ENCODE measurements at regions not wholly inside any gene's neighbourhood (a gene's known extent, or its start where the extent isn't known, plus 50 kb on each side); places are given as distances from the start of the nearest gene placed in this dataset.
"Not testable (repeated sequence)": the region's sequence is repeated elsewhere in the genome, so short reads cannot be mapped to it uniquely, and the experiment has no call there.

DNA sequence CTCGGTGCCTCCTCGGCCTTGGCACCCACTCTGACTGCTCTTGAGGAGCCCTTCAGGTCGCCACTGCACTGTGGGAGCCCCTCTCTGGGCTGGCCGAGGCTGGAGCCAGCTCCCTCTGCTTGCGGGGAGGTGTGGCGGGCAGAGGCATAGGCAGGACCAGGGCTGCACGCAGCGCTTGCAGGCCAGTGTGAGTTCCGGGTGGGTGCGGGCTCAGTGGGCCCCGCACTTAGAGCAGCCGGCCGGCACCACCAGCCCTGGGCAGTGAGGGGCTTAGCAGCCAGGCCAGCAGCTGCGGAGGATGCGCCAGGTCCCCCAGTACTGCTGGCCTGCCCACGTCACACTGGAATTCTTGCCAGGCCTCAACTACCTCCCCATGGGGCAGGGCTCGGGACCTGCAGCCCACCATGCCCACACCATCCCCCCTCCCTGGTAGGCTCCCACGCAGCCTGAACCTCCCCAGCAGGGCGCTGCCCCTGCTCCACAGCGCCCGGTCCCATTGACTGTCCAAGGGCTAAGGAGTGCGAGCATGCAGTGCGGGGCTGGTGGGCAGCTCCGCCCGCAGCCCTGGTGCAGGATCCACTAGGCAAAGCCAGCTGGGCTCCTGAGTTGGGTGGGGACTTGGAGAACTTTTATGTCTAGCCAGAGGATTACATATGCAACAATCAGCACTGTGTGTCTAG is 602.9 kb upstream of the ST8SIA4 start:
- H3K27ac ChIP-seq = no peak overlapping the region
- TF ChIP-seq, protein P1, sequence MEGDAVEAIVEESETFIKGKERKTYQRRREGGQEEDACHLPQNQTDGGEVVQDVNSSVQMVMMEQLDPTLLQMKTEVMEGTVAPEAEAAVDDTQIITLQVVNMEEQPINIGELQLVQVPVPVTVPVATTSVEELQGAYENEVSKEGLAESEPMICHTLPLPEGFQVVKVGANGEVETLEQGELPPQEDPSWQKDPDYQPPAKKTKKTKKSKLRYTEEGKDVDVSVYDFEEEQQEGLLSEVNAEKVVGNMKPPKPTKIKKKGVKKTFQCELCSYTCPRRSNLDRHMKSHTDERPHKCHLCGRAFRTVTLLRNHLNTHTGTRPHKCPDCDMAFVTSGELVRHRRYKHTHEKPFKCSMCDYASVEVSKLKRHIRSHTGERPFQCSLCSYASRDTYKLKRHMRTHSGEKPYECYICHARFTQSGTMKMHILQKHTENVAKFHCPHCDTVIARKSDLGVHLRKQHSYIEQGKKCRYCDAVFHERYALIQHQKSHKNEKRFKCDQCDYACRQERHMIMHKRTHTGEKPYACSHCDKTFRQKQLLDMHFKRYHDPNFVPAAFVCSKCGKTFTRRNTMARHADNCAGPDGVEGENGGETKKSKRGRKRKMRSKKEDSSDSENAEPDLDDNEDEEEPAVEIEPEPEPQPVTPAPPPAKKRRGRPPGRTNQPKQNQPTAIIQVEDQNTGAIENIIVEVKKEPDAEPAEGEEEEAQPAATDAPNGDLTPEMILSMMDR (conservative IDR thresholded peaks at IDR 0.05) = no peak

DNA sequence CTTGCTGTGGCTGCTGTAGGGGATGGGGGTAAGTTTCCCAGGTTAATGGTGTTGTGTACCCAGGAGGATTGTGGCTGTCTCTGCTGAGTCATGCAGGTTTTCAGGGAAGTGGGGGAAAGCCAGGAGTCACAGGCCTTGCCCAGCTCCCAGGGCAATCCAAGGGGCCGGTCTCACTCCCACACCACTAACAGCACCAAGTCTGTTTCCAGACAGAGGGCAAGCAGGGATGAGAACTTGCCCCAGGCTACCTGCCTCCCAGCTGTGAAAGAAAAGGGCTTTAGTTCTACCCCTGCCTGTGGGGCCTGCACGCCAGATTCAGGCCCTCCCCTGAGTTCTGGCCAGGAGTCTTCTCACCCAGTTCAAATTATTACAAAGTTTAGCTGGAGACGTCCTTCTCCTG is 579.8 kb upstream of the ST8SIA4 start:
- TF ChIP-seq, protein P1 (conservative IDR thresholded peaks at IDR 0.05) = no peak
- H3K27ac ChIP-seq = no peak overlapping the region

DNA sequence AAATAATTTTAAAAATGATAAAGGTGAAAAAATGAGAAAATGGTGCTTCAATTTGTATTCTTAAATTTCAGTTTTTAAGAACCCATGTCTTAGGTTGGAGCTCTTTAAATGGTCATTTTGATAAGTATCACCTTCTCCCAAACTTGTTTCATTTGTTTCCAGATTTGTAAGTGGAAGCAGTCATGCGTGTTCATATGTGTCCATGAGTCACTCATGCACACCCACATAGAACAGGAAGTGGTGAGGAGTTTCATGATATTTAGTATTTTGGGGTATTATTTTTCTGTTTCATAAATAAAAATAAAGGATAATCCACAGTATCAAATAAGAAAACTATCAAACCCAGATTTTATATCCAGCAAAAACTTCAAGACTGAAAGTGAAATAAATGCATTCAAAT is 570.4 kb upstream of the ST8SIA4 start:
- TF ChIP-seq, protein P1 (conservative IDR thresholded peaks at IDR 0.05) = no peak
- no peak overlapping the region for H3K27ac ChIP-seq

DNA sequence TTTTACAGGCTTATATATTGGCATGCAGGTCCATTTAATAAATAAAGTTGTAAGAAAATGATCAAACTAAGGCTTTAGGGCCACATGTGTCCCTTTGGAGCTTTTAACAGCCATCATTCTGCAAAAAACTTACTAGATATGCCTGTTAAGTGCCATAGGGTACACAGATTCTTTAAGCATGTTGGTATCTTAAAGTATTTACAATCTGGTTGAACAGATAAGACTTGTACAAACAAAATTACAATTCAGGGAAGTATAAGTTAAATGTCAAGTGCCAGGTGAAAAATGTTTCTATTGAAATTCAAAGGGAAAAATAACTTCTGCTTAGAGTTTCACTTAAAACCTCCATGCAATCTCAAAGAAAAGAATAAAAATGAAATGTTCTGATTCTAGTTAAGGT is 558.4 kb upstream of the ST8SIA4 start:
- TF ChIP-seq, protein P1 (conservative IDR thresholded peaks at IDR 0.05) = no peak
- no peak overlapping the region for H3K27ac ChIP-seq

DNA sequence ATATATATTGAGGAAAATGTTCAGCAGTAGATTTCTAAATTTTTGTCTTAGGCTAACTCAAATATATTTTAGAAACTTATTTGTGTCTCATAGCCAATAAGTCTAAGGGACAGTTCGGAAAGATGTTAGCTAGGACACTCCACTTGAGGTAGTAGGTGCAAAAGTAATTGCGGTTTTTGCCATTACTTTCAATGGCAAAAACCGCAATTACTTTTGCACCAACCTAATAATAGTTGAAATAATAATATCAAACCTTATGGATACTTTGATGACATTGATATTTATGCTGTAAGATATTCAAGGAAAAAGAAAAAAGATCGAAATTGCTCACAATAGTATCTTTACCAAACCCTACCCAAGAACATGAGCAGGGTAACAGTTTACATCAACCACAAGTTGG is 555.5 kb upstream of the ST8SIA4 start:
- no peak overlapping the region for H3K27ac ChIP-seq
- TF ChIP-seq, protein P1 (conservative IDR thresholded peaks at IDR 0.05) = no peak

DNA sequence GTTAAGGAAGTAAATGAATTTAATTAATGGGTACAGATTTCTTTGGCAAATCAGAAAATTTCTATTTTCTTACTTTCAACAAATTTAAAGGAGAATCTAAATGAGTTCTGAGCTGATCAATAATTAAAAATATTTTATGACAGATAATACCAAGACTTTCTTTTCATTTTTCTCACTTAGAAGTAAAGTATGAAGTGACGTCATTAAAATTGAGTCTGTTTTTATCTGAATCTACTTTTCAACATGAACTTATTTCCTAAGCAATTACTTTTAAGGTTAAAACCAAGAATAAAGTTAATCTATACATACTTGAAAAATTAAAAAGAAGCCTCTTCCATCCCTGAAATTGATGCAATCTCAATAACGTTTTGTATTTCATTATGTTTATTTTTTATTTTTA is 552.8 kb upstream of the ST8SIA4 start:
- TF ChIP-seq, protein P1 (conservative IDR thresholded peaks at IDR 0.05) = no peak

DNA sequence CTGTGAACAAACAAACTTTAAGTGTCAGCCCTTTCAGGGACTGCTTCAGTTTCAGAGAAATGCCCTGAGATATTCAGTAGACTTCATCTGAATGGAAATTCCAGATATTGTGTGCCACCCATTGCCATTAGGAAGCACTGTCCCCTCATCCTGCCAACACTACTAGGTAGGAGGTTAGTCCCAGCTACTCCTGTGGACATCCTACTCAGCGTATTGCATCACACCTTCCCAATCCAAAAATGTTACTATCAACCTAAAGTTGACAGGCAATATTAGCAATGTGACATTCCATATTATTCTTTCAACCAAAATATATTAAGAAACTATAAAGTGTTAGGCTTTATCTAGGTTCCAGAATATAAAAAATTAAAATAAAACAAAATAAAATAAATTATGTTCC is 552.0 kb upstream of the ST8SIA4 start:
- no peak overlapping the region for H3K27ac ChIP-seq
- TF ChIP-seq, protein P1 (conservative IDR thresholded peaks at IDR 0.05) = no peak

More for the DNA sequence above, 552.8 kb upstream of the ST8SIA4 start:
- no peak overlapping the region for H3K27ac ChIP-seq

DNA sequence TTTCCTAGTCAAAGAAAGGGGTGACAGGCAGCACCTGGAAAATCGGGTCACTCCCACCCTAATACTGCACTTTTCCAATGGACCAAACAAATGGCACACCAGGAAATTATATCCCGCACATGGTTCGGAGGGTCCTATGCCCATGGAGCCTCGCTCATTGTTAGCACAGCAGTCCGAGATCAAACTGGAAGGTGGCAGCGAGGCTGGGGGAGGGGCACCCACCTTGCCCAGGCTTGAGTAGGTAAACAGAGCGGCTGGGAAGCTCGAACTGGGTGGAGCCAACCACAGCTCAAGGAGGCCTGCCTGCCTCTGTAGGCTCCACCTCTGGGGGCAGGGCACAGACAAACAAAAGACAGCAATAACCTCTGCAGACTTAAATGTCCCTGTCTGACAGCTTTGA is 539.2 kb upstream of the ST8SIA4 start:
- not testable (repeated sequence) for H3K27ac ChIP-seq

All from VCaP (cell line).